AG20443 (cell line): ENCODE measurements at regions not wholly inside any gene's neighbourhood (a gene's known extent, or its start where the extent isn't known, plus 50 kb on each side); places are given as distances from the start of the nearest gene placed in this dataset.

Experiments used
- DNase-seq: peaks from one replicate; pipeline ENCODE4 v3.0.0; 2012; ENCODE audit warnings: low spot score, mixed read lengths

DNA sequence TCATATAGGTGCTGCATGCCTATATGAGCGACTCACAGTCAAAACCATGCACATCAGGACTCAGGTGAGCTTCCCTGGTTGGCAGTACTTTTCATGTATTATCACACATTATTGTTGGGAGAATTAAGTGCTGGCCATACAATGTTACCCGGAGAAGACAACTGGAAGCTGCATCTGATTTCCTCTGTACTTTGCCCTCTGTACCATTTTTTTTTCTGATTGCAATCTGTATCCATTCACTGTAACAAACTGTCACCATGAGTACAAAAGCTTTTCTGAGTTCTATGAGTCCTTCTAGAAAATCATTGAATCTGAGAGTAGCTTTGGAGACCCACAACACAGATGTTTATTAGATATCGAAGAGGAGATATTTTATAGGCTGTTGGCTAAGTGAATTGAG is 651.0 kb downstream of the NR2F1-AS1 start:
- DNase-seq, result no peak

DNA sequence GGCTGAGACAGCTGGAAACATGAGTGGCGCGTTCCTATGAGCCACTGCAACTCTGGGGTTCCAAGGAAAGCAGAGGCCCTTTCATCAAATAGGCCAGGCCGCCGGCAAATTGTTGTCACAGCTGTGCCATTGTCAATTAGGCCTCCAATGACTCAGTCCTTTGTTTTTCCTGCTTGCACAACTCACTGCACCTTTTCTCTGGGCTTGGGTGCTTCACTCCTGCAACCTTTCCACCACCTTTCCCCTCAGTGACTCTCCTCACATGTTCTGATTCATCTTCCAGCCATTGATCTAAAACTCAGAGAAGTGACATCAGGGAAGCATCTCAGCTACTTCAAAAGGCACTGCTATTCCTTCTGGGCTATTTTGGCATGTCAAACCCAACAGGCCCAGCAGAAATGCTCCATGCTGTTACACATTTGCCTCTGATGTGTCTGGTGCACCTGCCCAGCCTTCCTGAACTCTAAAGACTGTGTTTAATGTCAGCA is 653.7 kb downstream of the NR2F1-AS1 start:
- DNase-seq, result no peak

DNA sequence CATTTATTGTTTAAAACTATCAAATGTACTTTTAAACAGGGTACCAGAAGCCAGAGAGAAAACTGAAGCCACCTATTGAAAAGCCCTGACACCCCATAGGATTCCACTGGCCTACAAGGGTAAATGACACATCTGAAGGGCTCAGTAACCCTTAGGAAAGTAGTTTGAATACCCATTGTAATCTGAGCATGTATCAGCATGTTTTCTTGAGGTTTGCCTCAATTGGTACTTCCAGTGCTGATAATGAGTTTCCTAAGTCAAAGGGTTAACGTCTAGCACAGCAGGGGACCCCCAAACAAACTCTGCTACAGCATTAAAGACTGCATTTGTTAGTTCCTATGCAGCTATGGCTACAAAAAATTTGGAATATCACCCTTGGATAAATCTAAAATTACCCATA is 657.1 kb downstream of the NR2F1-AS1 start:
- DNase-seq, result no peak

DNA sequence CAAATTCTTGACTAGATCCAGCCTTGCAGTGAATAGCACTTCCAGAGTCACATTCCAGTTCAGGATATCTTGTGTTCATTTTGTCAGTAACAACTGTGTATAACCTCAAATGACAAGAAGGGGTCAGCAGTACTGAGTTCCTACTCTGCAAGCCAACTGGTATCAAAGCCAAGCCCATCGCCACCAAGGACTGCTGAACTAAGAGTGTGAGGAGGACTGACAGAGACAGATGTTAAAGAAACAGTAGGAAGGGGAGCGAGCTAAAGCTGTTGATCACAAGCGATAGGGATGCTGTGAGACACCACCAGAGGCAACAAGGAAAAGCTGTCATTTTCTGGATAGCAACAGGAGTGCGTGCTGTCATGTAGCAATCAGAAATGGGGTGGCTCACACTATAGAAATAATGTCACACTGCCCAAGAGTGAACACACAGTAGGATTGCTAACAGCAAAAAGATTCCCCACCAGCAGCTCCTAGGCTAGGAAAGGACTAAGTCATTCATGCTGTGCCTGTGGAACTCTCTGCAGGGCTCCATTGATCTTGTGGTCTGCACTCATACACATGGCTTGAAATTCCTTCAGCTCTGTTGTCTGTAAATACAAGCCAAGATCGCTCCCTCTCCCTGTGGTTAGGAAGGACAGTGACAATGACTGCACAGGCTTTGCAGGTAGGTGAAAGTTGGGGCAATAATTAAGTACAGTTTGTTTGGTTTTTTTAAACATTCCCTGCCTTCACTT is 658.6 kb downstream of the NR2F1-AS1 start:
- no peak for DNase-seq

DNA sequence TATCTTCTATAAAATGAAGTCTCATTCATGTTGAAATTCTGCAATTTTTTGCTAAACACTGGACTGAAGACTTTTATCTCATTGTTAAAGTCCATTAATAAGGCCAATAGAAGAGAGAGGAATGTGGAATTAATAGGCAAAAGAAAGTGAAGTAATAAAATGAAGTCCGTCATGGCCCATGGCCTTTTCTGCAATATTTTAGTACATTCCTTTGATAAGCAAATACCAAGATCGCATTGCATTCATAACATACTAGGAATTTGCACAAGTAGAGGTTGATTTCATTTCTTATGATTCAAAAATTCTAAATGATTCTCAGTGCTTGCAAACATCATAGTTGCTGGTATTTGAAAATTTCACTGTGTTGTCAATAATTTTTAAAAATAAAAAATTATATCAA is 664.0 kb downstream of the NR2F1-AS1 start:
- DNase-seq, result no peak

DNA sequence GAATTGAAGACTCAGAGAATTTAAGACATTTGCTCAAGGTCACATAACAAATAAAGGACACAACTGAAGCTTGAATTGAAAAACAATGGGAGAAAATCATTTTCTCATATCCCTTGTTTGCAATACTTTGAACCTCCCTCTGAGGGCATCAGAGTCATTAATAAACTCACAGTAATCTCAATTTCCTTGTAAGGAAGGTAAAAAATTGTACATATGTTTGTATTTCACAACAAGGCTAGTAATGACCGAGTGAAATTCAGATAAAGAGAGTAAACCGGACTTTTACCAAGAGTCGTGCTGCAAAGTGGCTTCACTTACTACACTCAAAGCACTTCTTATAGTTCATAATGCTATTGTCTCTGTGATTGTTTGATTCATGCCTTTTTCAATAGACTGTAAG is 665.0 kb downstream of the NR2F1-AS1 start:
- no peak for DNase-seq

DNA sequence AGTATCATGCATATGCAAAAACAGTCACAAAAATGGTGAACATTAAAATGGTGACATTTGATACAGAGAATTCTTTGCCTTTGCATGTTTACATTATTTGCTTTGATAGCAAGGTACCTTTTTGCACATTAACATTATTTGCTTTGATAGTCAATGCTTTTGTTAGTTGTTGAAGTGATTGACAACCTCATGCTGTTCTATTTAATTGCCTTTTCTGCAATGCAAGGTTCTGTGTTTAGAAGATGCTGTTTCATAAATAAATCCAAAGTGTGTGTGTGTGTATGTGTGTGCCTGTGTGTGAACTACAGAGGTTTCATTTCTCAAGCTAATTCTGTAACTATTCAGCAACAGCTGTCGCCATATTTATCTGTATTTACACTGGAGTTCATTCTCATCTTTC is 668.7 kb downstream of the NR2F1-AS1 start:
- DNase-seq, result no peak

DNA sequence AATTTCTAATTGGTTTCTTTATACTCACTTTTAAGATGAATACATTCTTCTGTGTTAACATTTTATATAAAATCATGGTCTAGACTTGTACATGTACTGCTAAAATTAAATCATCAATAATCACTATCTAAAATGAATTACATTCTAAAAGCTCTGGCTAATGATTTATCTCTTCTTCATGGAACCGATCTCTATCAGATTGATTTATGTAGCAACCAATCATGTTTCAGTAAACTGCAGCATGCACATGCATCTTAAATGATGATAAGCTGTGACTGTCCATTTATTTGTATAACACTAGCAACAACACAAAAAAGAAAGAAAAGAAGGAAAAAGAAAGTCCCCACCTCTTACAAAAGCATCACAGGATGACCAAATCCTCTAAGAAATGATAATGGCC is 669.2 kb downstream of the NR2F1-AS1 start:
- no peak for DNase-seq

DNA sequence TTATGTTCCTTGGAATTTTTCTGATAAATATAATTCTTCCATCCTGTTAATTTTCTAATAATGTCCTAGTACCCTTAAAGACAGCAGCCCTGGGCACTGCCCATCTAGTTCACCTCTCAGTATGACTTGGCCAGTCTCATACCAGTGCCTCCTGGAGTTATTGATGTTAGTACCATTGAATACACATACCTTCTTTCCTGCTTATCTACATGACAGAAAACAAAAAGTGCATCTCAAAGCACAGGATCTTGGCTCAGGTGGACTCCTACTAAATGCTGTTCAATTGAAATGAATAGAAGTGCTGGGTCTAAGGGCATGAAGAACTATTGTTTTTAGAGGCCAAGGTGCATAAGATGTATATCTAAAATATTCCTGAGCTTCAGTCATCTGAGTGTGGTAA is 669.7 kb downstream of the NR2F1-AS1 start:
- no peak for DNase-seq

DNA sequence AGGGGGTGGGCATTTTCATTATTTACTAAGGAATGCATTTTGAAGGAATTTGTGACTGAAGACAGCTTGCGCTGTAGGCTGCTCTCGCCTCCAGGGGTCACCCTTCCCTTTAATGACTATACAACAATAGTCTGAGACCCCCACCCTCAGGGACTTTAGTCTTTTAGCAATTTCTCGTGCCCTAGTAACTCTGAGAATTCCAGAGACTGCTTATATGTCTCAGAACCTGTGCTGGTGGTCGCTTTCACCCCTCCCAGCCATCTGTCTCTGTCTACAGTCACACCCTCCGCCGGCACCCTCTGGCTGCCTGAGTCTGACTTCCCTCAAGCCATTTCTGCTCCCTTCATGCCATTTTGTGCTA is 671.4 kb downstream of the NR2F1-AS1 start:
- no peak for DNase-seq

DNA sequence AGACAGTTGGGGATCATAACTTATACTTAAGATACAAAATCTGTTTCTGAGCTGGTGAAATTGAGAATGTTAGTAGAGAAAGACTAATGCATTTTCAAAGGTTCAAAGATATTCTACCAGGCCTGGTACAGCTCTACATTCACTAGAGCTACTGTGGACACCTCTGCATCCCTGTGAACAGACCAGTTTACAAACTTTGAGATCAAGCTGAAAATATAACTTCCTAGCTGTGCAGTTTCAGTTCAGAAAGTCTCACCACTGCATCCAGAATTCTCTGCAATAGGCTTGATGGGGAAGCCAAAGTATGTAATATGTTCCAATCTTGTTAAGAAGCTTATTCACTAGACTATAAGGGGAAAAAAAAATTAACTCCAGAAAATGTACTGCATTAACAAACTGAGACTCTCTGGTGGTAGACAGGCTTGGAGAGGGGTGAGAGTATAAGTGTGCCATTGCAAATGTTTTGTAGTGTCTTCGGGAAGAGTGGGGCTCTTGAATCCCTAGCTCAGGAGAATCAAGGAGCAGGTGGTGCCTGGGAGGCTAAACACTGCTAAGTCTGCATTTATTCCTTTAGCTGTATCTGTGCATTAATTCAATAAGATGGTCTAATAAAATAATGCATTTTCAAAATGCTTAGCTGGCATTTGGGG is 671.9 kb downstream of the NR2F1-AS1 start:
- DNase-seq, result no peak

DNA sequence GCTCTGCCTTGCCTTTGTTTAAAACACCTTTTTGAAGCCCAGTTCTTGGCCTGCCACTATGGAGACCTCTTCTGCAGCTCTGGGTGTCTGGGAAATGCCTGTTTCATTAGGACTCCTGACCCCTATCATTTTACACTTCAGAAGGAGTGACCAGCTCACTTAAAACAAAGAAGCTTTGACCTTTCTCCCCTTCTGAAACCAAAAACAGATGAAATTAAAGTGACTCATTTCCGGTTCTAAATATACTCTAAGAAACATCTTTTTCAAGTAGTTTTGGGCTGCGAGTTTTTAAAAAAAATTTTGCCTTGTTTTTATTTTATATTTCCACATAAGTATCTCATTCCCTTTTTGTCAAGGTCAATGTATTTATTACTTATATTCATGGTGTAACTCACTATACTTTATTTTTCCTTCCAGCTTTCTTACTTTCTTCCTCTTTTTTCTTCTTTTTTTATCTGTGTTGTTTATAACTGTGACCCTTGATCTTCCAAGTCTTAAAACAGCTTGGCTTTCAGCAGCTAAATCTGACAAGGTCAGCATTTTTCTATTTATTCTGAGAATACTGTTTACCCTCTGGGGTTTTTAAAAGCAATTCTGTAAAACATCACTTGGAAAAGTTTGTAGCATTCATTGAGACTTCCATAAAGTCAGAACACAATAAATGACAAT is 672.9 kb downstream of the NR2F1-AS1 start:
- peak; percentile 18 for DNase-seq

DNA sequence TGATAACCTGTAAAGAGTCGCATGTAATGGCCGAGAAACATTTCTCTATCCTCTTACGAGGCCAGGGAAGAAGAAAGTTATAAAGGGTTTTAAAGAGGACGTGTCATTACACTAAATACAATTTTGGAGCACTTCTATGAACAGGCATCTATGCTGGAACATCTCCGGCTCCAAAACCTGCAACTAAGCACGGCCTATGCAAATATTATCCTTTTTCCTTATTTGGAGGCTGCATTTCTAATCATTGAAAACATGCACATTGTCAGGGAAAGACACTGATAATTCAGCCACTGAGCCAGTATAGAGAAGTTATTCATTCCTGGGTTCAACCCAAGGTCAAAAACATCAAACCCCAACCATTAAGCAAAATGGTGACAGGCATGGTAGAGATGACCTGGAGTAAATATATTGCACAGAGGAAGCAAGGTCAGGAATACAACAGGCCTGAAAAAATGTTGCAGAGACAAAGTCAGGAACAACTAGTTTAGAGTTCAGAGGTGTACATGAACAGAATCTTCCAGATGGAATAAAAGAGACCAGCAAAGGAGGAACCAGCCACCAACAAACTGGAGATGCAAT is 674.1 kb downstream of the NR2F1-AS1 start:
- no peak for DNase-seq

DNA sequence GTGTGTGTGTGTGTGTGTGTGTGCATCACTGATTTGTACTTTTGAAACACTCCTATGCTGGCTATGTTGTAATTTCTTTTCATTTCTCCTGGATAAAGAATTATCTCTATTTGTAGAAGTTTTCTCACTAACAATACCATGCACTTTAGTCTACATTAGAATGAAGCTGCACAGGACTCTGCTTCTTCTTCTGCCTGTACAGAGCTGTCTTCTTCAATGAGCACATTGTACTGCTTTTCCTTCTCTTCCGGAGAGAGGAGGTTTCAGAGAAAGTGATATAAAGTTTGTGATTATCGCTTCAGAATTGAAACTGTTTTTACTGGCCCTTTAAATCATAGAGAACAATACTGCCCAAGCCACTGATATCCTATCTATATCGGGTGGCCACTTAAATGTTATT is 677.0 kb downstream of the NR2F1-AS1 start:
- DNase-seq, result no peak

DNA sequence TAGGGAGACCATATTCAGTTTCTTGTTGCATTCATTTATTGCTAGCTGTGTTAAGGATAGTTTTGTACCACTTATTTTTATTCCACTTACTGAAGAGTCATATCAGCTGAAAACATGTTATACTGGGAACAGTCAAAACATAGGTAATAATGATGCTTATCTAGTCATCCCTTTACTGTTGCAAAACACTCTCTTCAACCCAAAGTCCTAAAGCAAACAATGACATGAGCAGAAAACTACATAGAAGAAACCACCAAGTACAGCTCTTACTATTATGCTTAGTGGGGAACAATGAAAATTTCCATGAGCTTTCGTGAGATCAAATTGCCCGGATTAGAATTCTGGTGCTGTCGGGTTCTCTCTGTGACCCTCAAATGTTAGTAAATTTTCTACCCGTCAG is 681.4 kb downstream of the NR2F1-AS1 start:
- no peak for DNase-seq

DNA sequence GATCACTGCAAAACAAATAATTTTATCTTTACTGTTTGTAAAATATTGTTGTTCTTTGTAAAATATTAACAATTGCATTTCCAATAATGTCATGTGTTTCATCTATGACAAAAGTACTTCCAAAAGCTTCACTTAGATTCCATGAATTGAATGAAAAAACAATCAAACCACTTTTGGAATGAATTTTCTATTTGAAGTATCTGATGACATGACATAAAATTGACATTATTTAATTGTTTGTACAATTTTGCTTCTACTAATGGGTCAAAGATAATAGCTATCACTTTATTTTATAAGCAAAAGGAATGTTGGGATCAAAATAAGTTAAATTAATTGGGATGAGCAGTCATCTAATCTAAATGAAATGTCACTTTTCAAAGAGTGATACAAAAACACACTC is 684.3 kb downstream of the NR2F1-AS1 start:
- no peak for DNase-seq

DNA sequence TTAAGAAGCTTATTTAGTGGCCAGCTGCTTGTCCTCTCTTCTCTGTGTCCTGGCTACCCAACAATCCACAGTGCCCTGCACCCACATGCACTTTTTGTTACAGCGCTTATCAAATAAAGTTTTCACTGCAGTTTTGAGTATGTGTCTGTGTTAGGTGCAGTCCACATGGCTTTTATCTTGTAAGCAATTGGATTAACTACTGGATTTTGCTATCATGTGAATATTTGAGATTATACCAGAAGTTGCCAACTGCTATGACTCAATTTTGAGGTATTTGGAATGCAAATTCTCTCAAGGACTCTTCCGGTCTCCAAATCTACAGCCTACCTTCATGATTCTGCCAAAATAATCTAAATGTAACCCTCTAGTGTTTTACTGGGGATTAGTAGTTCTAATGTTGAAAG is 690.2 kb downstream of the NR2F1-AS1 start:
- no peak for DNase-seq

DNA sequence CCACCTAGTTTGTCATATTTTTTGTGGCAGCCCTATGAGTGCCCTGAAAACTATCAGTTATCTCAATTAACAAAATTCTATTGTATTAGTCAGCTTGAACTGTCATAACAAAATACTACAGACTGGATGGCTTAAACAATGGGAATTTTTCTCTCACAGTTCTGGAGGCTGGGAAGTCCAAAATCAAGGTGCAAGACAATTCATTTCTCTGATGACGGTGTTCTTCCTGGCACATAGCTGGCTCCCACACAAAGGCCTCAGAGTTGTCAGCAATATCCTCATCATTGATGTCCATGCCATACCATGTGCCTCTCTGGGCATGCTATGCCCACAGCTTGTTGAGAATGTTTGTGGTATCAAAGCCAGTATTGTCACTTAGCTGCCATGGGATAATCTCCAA is 691.9 kb downstream of the NR2F1-AS1 start:
- DNase-seq, result no peak

DNA sequence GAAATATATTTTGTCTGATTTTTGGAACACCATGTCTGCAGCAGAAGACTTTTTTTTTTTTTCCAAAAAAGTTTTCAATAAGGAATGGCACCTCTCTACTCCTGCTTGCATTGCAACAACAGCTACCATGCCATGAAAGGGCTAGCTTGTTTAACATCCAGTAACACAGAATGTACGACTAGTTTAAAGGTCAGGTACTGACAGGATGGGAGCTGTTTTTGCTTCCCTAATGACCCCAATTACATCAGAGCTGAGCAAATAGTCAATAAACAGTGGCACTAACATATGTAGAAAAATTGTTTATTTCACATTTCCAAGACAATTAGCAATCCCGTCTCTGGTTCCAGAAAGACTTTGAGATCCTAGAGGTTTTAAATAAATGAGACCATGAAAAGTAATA is 693.8 kb downstream of the NR2F1-AS1 start:
- no peak for DNase-seq

DNA sequence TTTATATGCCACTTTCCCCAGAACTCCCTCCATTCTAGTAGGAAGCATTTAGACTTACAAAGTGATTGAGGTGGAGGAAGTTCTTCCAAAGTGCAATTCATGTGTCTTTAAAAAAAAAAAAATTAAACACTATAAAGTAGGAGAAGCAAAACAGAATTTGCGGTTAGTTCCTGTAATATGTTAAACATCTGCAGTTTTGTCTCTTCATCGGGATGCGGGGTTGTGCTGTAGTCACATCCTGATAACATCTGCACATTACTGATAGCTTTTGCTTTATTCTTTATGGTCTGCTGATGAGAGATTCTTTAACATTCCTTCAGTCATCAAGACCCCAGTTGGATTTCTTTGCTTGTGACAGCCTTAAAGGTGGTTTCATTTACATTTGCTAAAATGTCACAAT is 694.3 kb downstream of the NR2F1-AS1 start:
- DNase-seq, result no peak

DNA sequence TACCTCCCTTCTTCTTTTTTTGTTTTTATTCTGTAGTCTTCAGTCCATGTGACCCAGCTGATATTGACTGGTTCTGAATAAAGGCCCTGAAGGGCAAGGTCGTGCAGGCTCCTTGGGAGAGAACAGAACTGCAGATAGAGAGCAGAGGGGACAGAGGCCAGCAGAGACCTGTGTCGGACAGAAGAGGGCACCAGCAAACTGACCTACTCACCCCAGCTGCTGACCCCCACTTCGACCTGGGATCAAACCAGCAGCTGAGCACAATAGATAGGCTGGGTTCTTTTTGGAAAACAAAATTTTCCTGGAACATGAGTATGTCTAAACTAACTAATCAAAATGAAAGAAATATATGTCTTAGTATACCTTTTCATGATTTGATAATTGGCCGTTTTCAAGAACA is 695.1 kb downstream of the NR2F1-AS1 start:
- DNase-seq, result no peak

DNA sequence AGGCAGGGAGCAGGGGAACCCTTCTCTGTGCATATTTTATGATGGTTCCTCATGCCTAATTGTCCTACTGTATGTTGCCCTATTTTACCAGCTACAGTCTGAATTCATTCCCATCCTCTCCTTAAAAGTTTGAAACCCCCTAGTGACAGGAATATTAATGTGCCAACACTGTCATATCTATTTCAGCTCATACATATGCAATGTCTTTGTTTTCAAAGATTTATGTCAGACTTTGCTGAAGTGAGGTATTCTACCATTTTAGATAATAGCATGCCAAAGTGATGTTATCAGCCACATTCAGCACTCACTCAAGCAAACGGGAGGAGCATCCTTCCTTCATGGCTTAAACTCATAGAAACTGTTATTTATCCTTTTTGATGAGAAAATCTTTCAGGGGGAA is 696.5 kb downstream of the NR2F1-AS1 start:
- DNase-seq, result no peak
